HG03432 (cell line): ENCODE measurements at regions not wholly inside any gene's neighbourhood (a gene's known extent, or its start where the extent isn't known, plus 50 kb on each side); places are given as distances from the start of the nearest gene placed in this dataset.
A peak's percentile ranks its signal among the peaks of the same experiment; 100 is the strongest.
"Not testable (repeated sequence)": the region's sequence is repeated elsewhere in the genome, so short reads cannot be mapped to it uniquely, and the experiment has no call there.

ENCODE experiments used
- ATAC-seq: cut with Tn5 transposase; IDR thresholded peaks from one replicate; pipeline ENCODE4 v1.9.1; 2021; ENCODE audit warnings: mild to moderate bottlenecking, moderate library complexity; ENCODE audit not compliant: unreplicated experiment

DNA sequence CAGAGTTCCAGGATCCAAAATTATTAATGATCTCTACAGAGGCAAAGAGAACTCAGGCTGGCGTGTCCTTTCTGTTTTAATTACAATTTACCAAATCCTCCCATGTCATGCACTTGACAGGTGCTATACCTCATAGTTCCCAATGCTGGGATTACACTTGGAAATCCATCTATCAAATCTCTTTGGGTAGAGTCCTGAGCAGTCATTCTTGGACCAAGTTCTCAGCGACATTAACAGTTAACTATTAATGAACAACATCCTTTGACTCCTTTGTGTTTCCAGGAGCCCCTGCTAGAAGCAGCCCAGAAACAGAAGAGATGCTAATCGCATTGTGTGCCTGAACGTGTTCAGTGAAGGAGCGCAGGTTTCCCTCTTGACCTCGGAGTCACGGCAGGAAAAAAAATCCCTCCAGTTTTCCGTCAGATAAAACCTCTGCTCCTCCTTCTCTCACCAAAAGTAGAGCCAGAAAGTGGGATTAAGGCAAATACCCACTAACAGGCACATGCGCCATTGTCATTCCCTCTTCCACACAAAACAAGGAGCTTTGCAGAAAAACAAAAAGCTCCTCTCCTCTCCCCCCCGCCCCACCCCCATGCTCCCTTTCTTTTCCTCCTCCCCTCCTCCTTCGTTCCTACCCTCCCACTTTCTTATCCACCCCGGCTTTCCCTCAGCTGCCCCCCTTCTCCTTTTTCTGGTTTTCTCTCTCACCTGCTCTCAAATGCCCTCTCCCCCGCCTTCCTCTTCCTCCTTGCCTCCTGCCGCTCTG is 224.7 kb downstream of the ZIC5 start:
- ATAC-seq = no peak

DNA sequence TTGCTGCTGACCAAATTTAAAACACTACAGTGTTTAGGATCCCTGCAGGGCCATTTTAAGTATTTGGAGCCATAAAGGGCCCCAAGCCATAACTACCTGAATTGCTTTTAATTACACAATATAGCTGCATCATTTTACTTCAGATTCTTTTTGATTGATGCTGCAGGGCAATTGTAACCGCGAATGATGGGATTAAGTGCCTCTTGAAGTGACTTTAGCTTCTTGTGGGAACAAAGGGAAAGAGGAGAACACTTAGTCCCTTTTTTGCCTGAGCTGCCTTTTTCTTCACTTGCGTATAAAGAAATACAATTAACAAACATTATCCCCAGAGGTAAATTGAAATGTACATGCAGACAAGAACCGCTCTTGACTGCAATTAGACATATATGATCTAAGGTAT is 228.5 kb downstream of the ZIC5 start:
- ATAC-seq = no peak

DNA sequence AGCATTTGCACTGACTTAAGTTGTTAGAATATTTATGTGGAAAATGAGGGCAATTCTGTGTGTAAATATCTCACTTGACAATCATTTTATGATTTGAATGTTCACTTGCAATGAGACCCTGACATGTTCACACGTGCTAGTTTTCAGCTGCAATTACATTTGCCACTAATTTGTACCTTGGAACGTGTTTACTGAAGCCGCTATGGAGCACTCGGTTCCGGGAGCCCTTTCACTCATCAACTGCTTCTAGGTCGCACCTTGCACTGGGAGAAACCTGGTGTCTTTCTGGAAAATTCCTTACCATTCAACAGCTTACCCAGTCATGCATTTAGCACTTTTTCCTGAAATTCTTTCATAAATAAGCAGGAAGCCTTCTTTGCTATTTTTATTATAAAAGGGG is 229.6 kb downstream of the ZIC5 start:
- no peak for ATAC-seq

DNA sequence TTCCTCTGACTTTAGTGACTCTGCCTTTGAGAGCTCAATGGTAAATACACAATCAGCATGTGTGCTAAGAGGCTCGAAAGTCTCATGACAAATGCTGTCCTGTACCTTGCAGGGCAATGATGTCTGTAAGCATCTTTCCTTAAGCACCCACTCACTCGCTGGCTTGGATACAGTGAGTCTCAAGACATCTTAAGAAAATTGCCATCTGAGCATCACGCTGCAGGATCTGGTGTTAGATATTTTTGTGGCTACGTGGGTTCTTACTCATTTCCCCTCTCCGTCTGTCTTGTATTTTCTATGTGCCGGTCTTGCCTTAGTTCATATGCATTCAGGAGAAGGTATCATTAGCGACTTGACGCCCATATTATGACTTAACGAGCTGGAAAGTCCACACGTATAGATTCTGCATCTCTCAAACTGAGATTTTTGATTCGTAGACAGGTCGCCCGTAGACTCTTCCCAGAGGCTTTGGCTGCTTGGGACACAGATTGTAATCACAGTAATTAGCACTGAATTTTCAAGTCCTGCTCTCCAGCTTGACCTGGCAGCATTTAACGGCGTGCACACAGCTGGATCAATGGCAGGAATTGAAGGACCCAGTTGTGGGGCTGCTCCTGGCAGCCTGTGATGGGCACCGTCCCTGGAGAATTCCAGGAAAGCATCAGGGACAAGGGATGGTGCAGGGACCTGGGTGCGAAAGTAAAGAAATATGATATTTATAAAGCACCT is 231.2 kb downstream of the ZIC5 start:
- ATAC-seq = no peak

DNA sequence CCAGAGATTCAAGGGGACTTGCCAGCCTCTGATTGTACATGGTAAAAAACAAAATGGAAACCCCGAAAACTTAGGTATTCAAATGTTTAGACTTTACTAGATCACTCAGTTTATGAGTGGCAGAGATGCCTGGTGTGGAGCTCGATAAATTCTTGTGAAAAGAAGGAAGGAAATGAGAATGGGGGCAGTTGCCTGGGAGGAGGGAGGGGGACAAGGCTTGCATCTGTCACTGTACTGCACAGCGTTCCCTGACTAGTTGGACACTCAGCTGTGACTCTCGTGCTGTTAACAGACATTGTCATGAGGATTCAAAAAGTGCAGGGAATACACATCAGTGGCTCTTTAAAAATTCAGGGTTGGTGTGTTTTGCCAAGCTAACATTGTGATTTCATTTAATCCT is 232.9 kb downstream of the ZIC5 start:
- ATAC-seq = no peak

DNA sequence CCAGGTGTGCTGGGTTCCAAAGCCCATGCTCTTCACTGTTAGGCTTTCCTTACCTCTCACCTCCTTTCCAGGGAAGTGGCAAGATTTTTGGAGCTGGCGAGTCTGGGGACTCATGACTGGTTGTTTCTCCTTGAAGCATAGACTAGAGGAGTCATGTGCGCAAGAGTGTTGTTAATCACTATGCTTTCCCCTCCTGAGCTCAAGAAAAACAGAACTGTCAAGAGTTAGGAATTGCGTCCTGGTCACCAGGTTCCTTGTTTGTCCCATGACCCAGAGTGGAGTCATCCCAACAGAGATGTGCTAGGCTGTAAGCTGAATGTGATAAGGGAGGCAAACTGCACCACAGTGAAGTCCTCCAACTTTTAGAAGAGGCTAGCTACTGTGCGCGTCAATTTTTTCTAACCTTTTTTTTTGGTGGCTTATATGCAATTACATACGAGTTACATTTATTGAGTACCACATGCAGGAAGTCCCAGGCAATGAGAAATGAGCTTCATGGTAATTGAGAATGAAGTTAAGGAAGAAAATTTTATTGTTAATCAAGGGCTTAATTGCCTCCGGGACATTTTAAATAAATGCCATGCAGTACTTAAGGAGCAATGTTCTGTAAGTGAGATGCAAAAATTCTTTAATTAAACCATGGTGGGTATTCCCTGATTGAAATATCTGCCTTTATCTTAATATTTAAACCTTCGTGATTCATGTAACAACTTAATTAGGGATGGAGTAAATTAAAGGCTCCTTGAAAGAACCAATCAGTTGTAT is 233.9 kb downstream of the ZIC5 start:
- ATAC-seq = no peak

DNA sequence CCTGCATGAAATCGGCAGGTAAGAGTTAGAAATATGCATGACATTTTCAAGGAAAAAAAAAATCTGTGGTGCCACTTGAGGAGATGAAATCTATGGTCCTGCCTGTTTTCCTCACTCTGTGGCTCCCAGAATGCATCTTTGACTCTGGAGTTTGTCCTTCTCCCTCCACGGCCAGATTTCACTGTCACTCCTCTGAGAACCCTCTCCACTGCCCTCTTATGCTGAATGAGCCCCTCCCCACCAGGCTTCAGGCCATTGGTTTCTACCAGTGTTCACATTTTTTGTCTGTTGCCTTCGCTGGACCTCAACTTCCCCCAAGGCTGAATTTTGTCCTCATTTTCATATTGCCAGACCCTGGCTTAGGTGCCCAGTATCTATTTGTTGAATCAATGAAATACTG is 235.0 kb downstream of the ZIC5 start:
- ATAC-seq = no peak

DNA sequence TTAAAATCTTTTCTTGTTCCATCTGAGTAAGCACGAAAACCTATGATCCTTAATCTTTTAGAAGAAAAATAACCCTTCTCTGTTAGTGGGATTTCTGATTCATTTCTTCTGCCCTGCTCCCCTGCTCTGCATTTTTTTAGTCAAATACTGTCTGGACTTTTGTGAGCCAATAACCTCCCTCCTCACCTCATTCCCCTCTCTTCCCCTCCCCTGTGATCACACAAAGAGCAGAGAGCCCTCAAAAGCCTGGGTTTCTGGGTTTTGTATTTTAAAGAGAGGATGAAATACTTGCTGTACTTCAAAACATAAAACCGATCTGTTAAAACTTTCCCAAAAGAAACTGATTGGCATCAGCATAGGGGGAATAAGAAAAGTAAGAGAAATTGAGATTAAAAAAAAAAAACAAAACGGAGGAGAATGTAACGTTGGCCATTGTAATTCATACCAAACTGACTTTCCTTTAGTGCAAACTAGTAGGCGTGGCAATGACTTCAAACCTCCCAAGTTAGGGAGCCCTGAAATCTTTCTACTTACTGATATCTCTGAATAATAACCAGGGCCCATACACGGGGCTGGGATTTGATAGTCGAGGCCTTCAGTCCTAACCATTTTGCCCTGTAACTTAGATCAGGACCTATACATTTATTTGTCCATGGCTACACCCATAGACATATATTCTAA is 232.9 kb downstream of the TM9SF2 start:
- no peak for ATAC-seq

DNA sequence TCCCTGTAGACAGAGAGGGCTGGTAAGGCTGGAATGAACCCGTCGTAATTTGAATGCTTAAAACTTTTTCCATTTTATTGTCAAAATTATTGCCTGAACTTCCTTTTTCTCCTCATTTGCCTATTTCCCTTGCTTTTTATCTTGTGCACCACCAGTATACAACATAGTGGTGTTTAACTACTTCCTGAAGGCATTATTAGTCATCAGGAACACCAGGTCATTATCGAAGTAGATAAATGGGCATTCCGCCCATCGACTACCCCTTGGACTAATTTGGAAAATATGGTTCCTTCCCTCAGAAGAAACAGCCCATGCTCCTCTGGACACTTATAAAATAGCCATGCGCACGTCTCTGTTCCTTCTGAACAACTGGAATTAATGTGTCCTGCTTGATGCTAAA is 232.1 kb downstream of the TM9SF2 start:
- ATAC-seq = no peak

DNA sequence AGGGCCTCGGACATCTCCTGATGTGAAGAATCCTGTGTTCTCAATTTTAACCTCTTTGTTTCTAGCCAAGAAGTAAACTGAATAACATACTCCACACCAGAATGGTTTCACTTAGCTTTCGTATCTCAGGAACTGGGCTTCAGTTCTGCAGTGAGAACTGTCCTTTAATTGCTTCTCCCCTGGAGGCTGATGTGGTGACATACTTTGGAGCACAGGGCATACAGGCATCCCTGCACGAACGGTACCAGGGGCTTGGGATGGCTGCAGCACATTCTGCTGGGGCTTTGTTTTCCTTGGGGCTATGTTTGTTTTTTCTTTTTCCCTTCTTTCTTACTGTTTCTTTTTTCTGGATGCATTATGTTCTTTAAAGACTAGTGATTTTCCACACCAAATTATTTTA is 230.5 kb downstream of the TM9SF2 start:
- no peak for ATAC-seq

DNA sequence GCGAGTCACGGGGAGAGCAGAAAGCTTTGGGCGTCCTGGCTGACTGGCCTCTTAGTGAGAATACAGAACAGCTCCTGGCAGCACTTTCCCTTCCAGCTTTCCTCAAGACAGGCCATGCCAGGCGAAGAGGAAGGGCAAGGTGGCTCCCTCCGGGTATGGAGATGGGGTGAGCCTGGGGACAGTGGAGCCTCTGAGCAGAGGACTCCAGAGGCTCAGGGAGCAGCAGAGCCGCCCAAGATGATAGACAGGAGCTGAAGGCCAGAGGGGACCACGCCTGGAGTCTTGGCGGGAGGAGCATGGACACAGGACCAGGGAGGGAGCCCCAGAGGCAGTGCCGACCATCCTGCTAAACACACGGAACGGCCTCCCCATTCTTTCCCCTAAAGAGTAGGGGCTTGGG is 229.1 kb downstream of the TM9SF2 start:
- ATAC-seq = no peak

DNA sequence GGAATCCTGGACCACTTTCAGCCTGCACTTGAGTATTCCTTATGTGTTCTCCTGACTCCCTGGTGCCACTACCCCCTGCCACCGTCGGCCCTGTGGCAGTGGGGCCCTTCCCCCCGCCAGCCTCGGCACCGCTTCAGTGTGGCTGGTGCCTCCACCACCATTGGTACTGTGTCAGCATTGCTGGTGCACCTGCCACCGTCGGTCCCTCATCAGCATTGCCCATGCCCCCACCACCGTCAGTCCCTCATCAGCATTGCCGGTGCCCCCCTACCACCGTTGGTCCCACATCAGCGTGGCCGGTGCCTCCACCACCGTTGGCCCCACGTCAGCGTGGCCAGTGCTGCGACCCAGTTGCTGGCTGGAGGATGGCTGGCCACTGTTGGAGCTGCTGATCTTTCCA is 228.5 kb downstream of the TM9SF2 start:
- no peak for ATAC-seq

DNA sequence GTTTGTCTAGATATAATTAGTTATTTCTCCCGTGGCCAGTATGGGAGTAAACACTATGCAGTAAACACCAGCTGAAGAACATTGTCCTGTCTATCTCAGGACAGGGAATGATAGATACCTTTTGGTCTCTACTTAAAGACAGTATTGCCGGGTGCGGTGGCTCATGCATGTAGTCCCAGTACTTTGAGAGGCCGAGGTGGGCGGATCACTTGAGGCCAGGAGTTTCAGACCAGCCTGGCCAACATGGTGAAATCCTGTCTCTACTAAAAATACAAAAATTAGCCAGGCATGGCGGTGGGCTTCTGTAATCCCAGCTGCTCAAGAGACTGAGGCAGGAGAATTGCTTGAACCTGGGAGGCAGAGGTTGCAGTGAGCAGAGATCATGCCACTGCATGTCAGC is 226.4 kb downstream of the TM9SF2 start:
- ATAC-seq = not testable (repeated sequence)

DNA sequence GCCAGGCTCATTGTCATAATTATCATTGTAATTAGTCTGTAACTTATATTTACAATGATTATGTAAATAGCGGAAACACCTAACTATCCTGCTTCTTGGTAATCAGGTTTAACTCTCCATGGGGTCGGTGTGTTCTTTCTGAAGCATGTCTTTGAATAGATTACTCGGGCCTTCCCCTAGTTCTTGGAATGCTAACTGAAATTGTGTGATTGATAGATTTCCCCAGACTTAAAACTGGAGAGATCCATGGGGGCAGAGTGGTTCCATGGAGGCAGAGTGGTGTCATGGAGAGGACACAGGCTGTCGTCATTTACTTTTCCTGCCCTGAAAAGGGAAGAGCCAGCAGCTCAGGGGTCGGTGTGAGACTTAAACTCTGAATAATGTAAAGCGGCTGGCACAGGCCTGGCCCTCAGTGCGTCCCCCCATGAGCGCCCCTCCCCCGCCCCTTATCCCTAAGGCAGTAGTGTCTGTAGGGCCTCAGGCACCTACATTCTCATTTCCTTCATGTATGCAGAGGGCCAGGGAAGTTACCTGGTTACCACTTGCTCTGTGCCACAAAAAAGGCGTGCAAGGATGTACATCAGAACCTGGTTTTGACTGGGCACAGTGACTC is 225.1 kb downstream of the TM9SF2 start:
- no peak for ATAC-seq

DNA sequence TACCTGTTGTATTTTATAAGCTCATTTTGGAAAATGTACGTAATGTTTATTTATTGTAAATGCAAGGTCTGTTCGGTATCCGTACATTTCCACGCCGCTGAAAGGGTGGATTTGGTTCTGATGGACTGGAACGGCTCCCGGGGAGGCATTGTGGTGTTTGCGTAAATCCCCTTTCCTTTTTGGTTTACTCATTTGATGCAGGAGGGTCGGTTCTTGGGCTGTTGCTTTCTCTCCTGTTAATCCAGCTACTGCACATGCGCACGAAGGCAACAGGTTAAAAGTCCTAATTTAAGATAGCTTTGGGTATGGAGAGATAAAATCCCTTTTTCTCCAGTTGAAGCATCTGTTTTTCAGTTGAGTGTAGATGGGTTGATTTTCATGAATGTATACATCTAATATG is 224.4 kb downstream of the TM9SF2 start:
- ATAC-seq = no peak

DNA sequence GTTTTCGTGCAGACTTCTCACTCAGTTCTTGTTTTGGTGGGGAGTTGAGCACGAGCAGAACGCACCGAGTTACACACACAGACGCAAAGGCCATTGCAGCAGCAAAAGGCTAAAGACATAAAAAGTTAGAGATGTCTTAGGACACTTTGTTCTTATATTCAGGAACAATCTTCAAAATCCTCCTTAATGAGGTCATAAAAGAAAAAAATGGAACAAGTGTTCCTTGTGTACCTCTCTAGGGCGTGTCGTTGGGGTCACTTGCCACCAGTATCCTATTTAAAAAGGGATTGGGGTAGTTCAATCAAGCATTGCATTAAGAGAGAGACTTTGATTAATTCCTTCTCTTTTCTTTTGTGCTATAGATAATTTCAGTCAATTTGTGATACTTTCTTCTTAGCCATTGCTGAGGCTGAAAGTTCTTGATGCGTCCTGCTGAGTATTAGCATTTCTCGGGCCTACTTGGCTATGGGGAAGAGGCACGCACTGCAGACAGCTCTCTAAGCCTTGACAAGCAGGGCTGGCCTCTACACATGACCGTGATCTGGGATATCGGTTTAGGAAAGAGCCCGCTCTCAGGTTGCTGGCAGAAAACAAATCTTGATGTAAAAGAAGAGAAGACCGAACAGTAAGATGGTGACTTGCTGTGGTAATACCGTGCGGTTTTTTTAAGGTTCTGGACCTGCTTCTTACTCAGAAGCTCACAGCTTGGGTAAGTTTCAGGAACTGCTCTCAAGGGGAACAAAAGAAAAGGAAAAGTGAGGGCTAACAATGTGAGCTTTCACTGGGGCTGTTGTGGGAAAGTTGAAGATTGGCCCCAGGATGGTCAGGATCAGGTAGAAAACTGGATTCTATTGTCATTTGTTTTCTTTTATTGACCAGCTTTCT is 223.6 kb downstream of the TM9SF2 start:
- peak; percentile 40 for ATAC-seq

DNA sequence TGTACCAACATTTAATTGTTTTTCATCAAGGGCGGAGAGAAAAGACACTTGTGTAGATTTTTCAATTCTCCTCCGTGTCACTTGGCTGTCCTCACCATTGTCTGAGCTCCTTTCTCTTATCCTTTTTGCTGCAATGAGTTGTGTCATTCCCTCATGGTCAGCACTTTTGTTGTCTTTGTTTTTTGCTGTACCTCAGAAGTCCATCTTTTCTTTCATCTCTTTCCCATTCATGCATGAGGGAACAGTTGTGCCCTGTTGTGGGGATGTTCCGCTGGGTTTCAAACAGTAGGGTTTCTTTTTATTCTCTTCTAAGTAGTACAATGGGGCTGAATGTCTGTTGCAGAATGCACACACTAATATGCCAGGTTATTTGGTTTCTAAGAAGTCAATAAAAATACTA is 222.6 kb downstream of the TM9SF2 start:
- ATAC-seq = no peak

DNA sequence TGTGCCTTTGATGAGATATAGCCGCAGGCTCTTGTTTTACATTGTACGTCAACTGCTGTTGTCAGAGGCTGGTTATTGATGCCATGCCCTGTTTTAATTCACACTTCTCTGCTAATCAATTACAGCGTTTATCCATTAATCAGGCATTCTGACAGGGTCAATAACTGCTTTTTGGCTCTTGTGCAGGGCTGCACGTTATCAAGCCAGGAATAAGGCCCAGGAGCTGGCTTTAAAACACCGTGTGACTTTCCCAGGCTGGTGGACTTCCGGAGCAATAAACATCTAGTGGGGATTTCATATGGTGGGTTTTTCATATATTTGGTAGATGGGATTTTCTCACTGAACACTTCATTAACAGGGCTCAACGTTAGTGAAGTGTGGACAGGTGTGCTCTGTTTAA is 221.7 kb downstream of the TM9SF2 start:
- ATAC-seq = no peak

DNA sequence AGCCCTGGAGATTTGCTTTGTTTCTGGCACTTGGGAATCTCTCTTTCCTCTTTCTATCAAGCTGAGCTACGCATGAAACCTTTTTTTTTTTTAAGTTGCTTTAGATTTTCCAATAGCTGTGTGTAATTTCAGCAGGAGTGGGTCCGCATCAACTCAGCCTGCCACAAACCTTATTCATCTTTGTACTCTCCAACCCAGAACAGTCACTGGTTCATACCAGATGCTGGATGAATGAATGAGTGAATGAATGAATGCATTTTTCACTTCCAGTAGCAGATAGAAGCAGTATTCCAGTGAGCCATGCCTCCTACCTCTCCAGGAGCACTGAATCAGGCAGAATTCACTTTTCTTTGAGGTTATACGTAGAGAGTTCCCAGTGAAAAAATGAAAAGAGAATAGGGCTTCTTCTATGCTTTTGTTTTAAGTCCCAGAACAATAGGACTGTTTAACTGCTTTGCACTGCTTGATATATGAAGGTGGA is 221.1 kb downstream of the TM9SF2 start:
- no peak for ATAC-seq
